Cardiac fibroblast (primary cell): ENCODE measurements at regions not wholly inside any gene's neighbourhood (a gene's known extent, or its start where the extent isn't known, plus 50 kb on each side); places are given as distances from the start of the nearest gene placed in this dataset.

Experiments used
- DNase-seq, 2 donors: peaks; one replicate each; pipeline versions ENCODE4 v3.0.0 to v3.0.0-alpha.2; 2010; ENCODE audit warnings: low read depth in 2 of 2
- H3K4me3 ChIP-seq, 2 donors: replicated peaks in 1 of 2; 1 replicate in 1 of 2; 2 replicates in 1 of 2; pipeline ENCODE4 v1.5.1; 2011; ENCODE audit warnings: low read depth in 2 of 2, low read length in 2 of 2, mild to moderate bottlenecking in 2 of 2, moderate library complexity in 1 of 2
- TF ChIP-seq, protein P1 (sequence below): IDR thresholded peaks from one replicate; pipeline ENCODE4 v1.5.1; 2011; ENCODE audit warnings: low read depth, mild to moderate bottlenecking, low read length, inconsistent platforms

DNA sequence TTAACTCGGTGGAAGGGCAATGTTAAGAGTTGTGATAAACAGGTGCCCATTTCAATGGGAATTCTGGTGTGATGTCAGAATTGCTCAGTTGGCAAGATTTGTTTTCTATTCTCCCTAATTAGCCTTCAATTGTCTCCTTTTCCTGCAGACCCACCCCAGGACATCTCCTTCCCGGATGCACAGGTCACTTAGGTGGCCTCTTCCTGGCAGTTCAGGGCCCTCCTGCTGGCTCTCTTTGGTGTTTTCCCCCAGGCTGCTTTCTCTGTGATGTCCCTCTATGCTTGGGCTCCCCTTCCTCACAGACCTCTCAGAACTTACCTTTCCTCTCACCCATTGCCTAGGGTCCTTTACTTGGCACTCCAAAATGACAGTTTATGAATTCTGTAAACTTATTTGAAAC is 126.3 kb downstream of the GPAT3 start:
- DNase-seq, result no peak
- no peak overlapping the region for H3K4me3 ChIP-seq
- TF ChIP-seq, protein P1, sequence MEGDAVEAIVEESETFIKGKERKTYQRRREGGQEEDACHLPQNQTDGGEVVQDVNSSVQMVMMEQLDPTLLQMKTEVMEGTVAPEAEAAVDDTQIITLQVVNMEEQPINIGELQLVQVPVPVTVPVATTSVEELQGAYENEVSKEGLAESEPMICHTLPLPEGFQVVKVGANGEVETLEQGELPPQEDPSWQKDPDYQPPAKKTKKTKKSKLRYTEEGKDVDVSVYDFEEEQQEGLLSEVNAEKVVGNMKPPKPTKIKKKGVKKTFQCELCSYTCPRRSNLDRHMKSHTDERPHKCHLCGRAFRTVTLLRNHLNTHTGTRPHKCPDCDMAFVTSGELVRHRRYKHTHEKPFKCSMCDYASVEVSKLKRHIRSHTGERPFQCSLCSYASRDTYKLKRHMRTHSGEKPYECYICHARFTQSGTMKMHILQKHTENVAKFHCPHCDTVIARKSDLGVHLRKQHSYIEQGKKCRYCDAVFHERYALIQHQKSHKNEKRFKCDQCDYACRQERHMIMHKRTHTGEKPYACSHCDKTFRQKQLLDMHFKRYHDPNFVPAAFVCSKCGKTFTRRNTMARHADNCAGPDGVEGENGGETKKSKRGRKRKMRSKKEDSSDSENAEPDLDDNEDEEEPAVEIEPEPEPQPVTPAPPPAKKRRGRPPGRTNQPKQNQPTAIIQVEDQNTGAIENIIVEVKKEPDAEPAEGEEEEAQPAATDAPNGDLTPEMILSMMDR, result no peak

DNA sequence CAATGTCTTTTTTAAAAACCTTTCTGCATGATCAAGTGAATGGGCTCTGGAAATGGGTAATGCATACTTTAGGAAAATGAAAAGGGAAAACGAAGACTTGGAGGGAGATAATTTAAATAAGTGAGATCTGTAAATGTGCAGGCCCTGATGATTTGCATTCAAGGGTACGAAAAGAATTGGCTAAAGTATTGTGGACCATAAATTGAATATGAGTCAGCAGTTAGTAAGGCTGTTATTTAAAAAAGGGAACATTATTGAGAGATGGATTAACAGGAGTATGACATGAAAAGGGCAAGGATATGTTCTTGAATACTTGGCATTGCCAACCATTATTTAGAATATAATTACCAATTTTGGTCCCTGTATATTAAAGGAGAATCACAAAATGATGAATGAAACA is 125.5 kb downstream of the GPAT3 start:
- H3K4me3 ChIP-seq, result no peak overlapping the region
- TF ChIP-seq, protein P1, result no peak
- no peak for DNase-seq

- DNase-seq, result no peak
- no peak overlapping the region for H3K4me3 ChIP-seq
- TF ChIP-seq, protein P1, result no peak
Measured at GRCh38 chr4:83660578-83660977, 124.7 kb downstream of the GPAT3 start.

GRCh38 chr4:83658806-83659205 is 122.9 kb downstream of the GPAT3 start:
- H3K4me3 ChIP-seq, result no peak overlapping the region
- TF ChIP-seq, protein P1, result no peak
- DNase-seq, result no peak

GRCh38 chr4:83657336-83657735 is 121.4 kb downstream of the GPAT3 start:
- no peak overlapping the region for H3K4me3 ChIP-seq
- TF ChIP-seq, protein P1, result no peak
- no peak for DNase-seq
